ENCODE measurements at regions not wholly inside any gene's neighbourhood (a gene's known extent, or its start where the extent isn't known, plus 50 kb on each side); places are given as distances from the start of the nearest gene placed in this dataset.

DNA sequence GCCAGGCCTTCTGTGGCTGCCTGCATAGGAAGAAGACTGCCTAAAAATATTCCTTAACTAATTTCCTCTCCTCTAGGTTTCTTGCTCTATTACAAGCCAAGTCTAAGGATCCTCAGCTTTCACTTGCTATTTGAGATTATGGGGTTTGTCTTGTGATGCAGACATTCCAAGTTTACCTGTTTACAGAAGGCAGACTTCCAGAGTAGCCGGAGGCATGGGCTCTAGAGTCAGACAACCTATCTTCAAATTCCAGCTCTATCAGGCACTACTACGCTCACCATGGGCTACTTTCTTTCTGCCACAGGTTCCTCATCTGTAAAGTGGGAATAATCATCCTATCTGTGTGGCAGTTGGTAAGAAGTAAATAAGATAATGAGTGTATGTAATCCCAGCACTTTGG lies 95.6 kb upstream of the BCL6 start:
- H3K27ac ChIP-seq (ENCODE audit: low read length), result no peak overlapping the region
- no peaks in the 10 kb centered on the region for H3K9me3 ChIP-seq (ENCODE audit: control insufficient read depth, low read depth, low read length)
- H3K36me3 ChIP-seq (ENCODE audit: control insufficient read depth, low read depth, low read length), result no peaks in the 10 kb centered on the region
- peaks cover 6% of the 10 kb centered on the region for H3K4me1 ChIP-seq (ENCODE audit: control insufficient read depth, low read depth, low read length)
- H3K9ac ChIP-seq (ENCODE audit: low read length), result no peak overlapping the region
- H3K27me3 ChIP-seq (ENCODE audit: control insufficient read depth, insufficient read depth, low read length), result no peaks in the 10 kb centered on the region
- no peak overlapping the region for H3K4me3 ChIP-seq (ENCODE audit: low read length)

DNA sequence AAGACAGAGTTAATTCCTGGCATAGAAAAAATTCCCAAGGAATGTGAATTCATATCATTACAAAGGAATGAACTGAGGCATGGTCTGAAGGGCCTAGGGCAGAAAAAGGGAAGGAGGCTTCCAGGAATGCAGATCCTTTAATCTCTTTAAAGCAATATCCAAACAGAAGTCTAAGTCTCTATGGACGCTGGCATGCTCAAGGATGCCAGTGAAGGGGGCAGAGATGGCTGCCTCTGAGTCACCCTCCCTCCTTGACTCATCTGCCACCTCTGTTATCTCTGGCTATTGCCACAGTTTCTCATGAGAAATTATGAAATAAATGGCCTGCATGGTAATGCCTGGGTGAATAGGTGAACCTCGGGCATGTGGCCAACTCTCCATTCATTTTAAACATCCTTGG lies 96.3 kb upstream of the BCL6 start:
- H3K36me3 ChIP-seq (ENCODE audit: control insufficient read depth, low read depth, low read length), result no peaks in the 10 kb centered on the region
- H3K27me3 ChIP-seq (ENCODE audit: control insufficient read depth, insufficient read depth, low read length), result no peaks in the 10 kb centered on the region
- no peak overlapping the region for H3K9ac ChIP-seq (ENCODE audit: low read length)
- no peaks in the 10 kb centered on the region for H3K9me3 ChIP-seq (ENCODE audit: control insufficient read depth, low read depth, low read length)
- peaks cover 6% of the 10 kb centered on the region for H3K4me1 ChIP-seq (ENCODE audit: control insufficient read depth, low read depth, low read length)
- H3K4me3 ChIP-seq (ENCODE audit: low read length), result no peak overlapping the region
- H3K27ac ChIP-seq (ENCODE audit: low read length), result no peak overlapping the region

DNA sequence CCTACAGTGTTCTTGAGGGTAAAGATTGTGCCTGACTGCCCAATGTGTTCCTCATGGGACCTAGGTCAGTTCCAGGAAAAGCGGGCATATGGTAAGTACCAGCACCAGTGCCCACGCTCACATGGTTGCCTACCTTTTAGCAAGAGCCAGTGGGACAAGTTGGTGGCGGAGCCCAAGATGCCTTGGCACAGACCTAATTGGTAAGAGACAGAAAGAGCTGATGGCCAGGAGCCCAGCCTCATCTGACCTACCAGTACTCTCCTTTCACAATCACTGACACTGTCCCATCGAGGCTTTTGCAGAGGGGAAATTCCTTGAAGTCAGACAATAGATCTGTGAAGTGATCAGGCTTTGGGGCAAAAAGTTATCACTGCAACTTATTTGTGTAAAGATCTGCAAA lies 98.4 kb upstream of the BCL6 start:
- Histone ChIP-seq H3K4me1 (ENCODE audit: control insufficient read depth, low read depth, low read length) (no peaks in the 10 kb centered on the region), H3K9ac (ENCODE audit: low read length) (no peak overlapping the region), H3K27ac (ENCODE audit: low read length) (no peak overlapping the region), H3K4me3 (ENCODE audit: low read length) (no peak overlapping the region), H3K9me3 (ENCODE audit: control insufficient read depth, low read depth, low read length) (no peaks in the 10 kb centered on the region), H3K27me3 (ENCODE audit: control insufficient read depth, insufficient read depth, low read length) (no peaks in the 10 kb centered on the region), H3K36me3 (ENCODE audit: control insufficient read depth, low read depth, low read length) (no peaks in the 10 kb centered on the region)

DNA sequence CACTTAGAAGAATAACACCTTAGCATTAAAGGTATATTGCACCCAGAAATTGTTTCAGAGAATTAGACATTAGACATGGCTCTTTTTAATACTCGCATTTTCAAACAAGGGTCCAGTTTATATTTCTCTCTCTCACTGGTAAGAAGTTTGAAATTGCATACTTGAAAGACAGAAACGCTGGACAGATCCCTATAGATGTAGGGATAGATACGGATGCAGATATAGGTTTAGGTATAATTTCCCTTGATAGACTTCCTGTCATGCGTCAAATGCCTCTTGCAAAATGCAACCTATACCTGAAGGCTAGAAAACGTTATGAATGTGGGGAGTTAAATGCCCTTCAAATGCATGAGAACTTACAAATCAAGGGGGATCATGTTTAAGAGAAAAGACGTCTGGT lies 99.4 kb upstream of the BCL6 start:
- Histone ChIP-seq H3K9ac (ENCODE audit: low read length) (no peak overlapping the region), H3K4me1 (ENCODE audit: control insufficient read depth, low read depth, low read length) (no peaks in the 10 kb centered on the region), H3K27ac (ENCODE audit: low read length) (no peak overlapping the region), H3K4me3 (ENCODE audit: low read length) (no peak overlapping the region), H3K9me3 (ENCODE audit: control insufficient read depth, low read depth, low read length) (no peaks in the 10 kb centered on the region), H3K36me3 (ENCODE audit: control insufficient read depth, low read depth, low read length) (no peaks in the 10 kb centered on the region), H3K27me3 (ENCODE audit: control insufficient read depth, insufficient read depth, low read length) (no peaks in the 10 kb centered on the region)

DNA sequence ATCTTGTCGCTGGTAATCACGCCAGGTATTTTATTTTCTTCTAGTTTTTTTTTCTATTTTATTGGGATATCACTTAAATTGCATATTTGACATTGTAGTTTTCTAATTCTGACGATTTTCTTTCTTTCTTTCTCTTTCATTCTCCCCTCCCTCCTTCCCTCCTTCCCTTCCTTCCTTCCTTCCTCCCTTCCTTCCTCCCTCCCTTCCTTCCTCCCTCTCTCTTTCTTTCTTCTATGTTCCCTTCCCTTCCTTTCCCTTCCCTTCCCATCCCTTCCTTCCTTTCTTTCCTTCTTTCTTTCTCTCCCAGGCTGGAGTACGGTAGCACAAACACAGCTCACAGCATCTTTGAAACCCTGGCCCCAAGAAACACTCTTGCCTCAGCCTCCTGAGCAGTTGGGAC lies 100.6 kb upstream of the BCL6 start:
- H3K4me3 ChIP-seq (ENCODE audit: low read length), result no peak overlapping the region
- no peak overlapping the region for H3K9ac ChIP-seq (ENCODE audit: low read length)
- H3K27me3 ChIP-seq (ENCODE audit: control insufficient read depth, insufficient read depth, low read length), result no peaks in the 10 kb centered on the region
- no peaks in the 10 kb centered on the region for H3K9me3 ChIP-seq (ENCODE audit: control insufficient read depth, low read depth, low read length)
- H3K36me3 ChIP-seq (ENCODE audit: control insufficient read depth, low read depth, low read length), result no peaks in the 10 kb centered on the region
- no peaks in the 10 kb centered on the region for H3K4me1 ChIP-seq (ENCODE audit: control insufficient read depth, low read depth, low read length)
- no peak overlapping the region for H3K27ac ChIP-seq (ENCODE audit: low read length)

DNA sequence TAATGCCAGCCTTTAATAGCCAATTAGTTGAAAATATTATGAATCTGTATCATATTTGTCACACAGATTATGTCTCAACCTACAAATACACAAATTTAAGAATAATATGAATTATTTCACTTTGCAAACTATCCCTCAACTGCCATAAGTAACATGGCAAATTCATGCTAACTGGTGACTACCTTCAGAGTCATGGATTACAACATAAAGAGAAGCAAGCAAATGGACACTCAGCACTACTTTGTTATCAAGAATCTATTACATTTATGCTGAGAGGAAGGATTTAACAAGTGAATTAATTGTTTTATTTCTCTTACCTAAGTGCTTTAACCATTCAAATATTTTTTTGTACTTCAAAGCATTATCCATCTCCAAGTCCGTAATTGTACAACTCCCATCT lies 103.1 kb upstream of the BCL6 start:
- H3K27ac ChIP-seq (ENCODE audit: low read length), result no peak overlapping the region
- H3K9me3 ChIP-seq (ENCODE audit: control insufficient read depth, low read depth, low read length), result no peaks in the 10 kb centered on the region
- H3K4me3 ChIP-seq (ENCODE audit: low read length), result no peak overlapping the region
- no peaks in the 10 kb centered on the region for H3K36me3 ChIP-seq (ENCODE audit: control insufficient read depth, low read depth, low read length)
- H3K9ac ChIP-seq (ENCODE audit: low read length), result no peak overlapping the region
- H3K27me3 ChIP-seq (ENCODE audit: control insufficient read depth, insufficient read depth, low read length), result no peaks in the 10 kb centered on the region
- H3K4me1 ChIP-seq (ENCODE audit: control insufficient read depth, low read depth, low read length), result no peaks in the 10 kb centered on the region

DNA sequence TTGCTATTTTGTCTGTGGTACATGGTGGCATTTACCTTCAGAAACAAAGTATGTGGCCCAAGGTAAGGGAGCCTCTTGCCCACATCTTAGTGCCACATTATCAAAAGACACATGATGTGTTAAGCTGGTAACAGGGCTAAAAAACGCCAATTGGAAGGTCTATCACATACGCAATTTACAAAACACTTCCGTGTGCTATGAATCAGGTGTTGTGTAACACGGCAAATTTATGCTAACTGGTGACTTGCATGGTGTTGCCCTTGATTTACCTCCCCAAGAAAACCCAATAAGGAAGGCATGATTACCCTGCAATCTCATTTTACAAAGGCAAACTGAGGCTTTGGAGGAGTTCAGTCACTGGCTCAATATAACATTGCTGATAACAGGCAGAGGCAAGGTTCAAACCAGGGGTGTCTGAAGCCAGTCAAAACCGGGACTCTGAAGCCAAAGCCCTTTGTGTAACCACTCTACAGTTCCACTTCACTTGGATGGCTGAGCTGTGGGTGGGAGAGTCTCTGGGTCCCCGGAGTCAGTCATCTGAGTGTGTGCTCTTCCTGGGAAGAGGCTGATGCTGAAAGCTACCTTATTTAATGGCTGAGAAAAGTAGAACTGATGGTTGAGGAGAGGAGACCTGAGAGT lies 103.9 kb upstream of the BCL6 start:
- Histone ChIP-seq H3K4me3 (ENCODE audit: low read length) (no peak overlapping the region), H3K4me1 (ENCODE audit: control insufficient read depth, low read depth, low read length) (no peaks in the 10 kb centered on the region), H3K36me3 (ENCODE audit: control insufficient read depth, low read depth, low read length) (no peaks in the 10 kb centered on the region), H3K27me3 (ENCODE audit: control insufficient read depth, insufficient read depth, low read length) (no peaks in the 10 kb centered on the region), H3K9ac (ENCODE audit: low read length) (no peak overlapping the region), H3K27ac (ENCODE audit: low read length) (no peak overlapping the region), H3K9me3 (ENCODE audit: control insufficient read depth, low read depth, low read length) (no peaks in the 10 kb centered on the region)

DNA sequence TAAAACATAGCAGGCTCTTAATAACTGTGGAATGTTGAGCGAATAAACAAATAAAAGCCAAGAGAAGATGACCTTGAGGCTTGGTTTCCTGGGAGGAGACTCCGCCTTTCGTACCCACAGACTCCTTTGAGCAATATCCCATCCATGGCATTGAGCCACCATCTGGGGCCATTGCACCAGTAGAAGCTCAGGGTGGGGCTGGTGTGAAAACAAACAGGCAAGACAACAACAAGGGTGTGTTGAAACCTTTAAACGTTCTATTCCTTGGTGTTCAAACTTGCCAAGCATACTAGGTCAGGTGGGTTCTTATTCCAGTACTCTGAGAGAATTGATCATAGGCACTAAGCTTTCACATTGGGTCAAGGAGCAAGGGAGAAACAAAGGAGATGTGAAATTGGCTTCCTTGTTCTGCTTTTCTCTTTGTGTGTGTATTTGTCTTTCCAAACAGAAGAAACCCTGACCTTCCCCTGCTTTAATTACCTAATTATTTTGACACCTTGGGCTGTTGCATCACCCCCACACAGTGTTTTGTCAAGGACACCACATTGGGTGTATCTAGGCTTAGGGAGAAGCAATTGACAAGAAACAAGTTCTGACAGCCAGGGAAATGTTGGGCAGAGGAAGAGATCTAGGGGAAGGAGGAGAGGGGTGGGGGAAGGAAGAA lies 105.1 kb upstream of the BCL6 start:
- H3K4me1 ChIP-seq (ENCODE audit: control insufficient read depth, low read depth, low read length), result no peaks in the 10 kb centered on the region
- no peak overlapping the region for H3K4me3 ChIP-seq (ENCODE audit: low read length)
- H3K36me3 ChIP-seq (ENCODE audit: control insufficient read depth, low read depth, low read length), result no peaks in the 10 kb centered on the region
- no peaks in the 10 kb centered on the region for H3K27me3 ChIP-seq (ENCODE audit: control insufficient read depth, insufficient read depth, low read length)
- H3K9ac ChIP-seq (ENCODE audit: low read length), result no peak overlapping the region
- H3K27ac ChIP-seq (ENCODE audit: low read length), result no peak overlapping the region
- no peaks in the 10 kb centered on the region for H3K9me3 ChIP-seq (ENCODE audit: control insufficient read depth, low read depth, low read length)

DNA sequence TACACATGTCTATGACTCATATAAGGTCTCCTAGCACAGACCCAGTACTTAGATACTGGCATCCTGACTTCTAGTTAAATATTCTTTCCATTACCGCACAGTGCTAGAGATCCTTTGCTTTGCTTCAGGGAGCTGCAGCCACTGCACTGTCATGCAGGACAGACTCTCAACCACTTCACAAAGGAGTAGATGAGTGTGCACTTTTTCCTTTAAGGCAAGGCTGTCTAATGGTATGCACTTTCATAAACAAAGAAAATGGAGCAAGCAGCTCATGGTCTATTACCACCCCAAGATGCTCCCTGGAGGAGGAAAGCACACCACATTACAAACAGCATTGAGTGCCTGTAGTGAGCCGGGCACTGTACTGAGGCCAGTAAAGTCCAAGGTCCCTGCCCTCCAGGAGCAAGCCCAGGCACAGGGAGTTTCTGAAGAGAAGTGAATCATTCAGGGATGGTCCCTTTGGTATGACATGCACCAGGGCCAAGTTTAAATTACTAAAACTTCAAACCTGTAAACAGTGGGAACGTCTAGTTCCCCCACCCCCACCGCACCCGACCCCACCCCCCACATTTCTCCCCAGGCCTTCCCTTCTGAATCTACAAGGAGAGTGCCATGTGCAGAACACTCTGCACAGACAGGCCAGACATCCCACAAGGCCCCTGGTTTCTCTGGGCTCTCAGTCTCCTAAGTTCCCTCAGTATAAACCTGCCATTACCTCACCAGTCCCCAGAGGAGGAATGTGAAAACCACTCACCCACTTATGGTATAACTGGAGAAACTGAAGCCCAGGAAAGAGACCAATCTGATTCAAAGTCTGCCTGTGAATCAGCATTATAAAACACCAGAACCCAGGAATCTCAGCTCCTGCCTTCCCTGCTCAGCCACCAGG lies 107.8 kb upstream of the BCL6 start:
- H3K9ac ChIP-seq (ENCODE audit: low read length), result no peak overlapping the region
- H3K4me1 ChIP-seq (ENCODE audit: control insufficient read depth, low read depth, low read length), result no peaks in the 10 kb centered on the region
- H3K9me3 ChIP-seq (ENCODE audit: control insufficient read depth, low read depth, low read length), result no peaks in the 10 kb centered on the region
- no peaks in the 10 kb centered on the region for H3K27me3 ChIP-seq (ENCODE audit: control insufficient read depth, insufficient read depth, low read length)
- H3K4me3 ChIP-seq (ENCODE audit: low read length), result no peak overlapping the region
- no peaks in the 10 kb centered on the region for H3K36me3 ChIP-seq (ENCODE audit: control insufficient read depth, low read depth, low read length)
- no peak overlapping the region for H3K27ac ChIP-seq (ENCODE audit: low read length)

DNA sequence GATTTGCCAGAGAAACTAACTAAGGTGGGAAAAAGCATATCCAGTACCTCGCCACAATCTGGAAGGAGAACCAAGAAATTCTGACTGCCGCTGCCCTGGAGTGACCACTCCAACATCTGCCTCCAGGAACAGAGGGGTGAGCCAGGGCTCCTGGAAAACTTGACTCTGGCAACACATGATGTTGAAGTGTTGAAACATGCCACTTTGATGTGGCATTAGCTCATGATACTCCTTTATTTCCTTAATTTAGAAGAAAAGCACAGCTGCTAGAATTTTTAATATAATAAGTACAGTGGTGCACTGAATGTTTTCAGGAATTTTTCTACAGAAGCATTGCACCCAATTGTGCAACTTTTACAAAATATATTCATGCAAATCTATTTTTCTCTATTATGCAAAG lies 109.9 kb upstream of the BCL6 start:
- H3K36me3 ChIP-seq (ENCODE audit: control insufficient read depth, low read depth, low read length), result no peaks in the 10 kb centered on the region
- H3K9ac ChIP-seq (ENCODE audit: low read length), result no peak overlapping the region
- peaks cover 8% of the 10 kb centered on the region for H3K4me1 ChIP-seq (ENCODE audit: control insufficient read depth, low read depth, low read length)
- H3K27ac ChIP-seq (ENCODE audit: low read length), result no peak overlapping the region
- no peaks in the 10 kb centered on the region for H3K9me3 ChIP-seq (ENCODE audit: control insufficient read depth, low read depth, low read length)
- H3K27me3 ChIP-seq (ENCODE audit: control insufficient read depth, insufficient read depth, low read length), result no peaks in the 10 kb centered on the region
- H3K4me3 ChIP-seq (ENCODE audit: low read length), result no peak overlapping the region

DNA sequence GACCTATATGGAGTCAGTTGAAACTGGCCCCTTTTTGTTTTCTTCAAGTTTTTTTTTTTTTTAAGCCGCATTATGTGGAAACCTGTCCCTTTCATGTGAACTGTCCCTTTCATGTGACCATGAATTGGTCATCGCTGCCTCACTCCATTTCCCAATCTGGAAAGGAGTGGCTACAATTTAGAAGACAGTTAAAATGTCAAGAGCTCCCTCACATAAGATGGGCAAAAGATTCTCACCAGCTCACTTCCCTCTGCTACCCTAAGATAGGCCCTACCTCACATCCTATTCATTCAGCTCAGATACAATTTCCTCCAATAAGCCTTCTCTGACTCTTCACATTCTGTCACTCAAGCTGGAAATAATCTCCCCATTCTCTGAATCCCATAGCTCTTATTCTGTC lies 111.3 kb upstream of the BCL6 start:
- Histone ChIP-seq H3K36me3 (ENCODE audit: control insufficient read depth, low read depth, low read length) (no peaks in the 10 kb centered on the region), H3K4me3 (ENCODE audit: low read length) (no peak overlapping the region), H3K4me1 (ENCODE audit: control insufficient read depth, low read depth, low read length) (peaks cover 8% of the 10 kb centered on the region), H3K27me3 (ENCODE audit: control insufficient read depth, insufficient read depth, low read length) (no peaks in the 10 kb centered on the region), H3K9ac (ENCODE audit: low read length) (no peak overlapping the region), H3K27ac (ENCODE audit: low read length) (no peak overlapping the region), H3K9me3 (ENCODE audit: control insufficient read depth, low read depth, low read length) (no peaks in the 10 kb centered on the region)
